A673 (cell line): ENCODE measurements at regions not wholly inside any gene's neighbourhood (a gene's known extent, or its start where the extent isn't known, plus 50 kb on each side); places are given as distances from the start of the nearest gene placed in this dataset.

Experiments
- BruUV-seq: library from RNA; stranded (reverse); fragments of 400-500 nt; replicated peaks from 2 replicates; lab custom pipeline; 2021; lab: Mats Ljungman, UMichigan
- CTCF ChIA-PET: fragments of 300-600 bp; sonication (Branson Sonifier 250); formaldehyde crosslinking; loops from one replicate; lab custom pipeline; 2022; ENCODE audit warnings: antibody characterized with exemption; lab: Charles Lee
- POLR2A ChIA-PET: fragments of 300-600 bp; sonication (Branson Sonifier 250); formaldehyde crosslinking; loops from one replicate; lab custom pipeline; 2022; ENCODE audit warnings: antibody characterized with exemption; ENCODE audit not compliant: low non-redundant PET; lab: Charles Lee
- DNase-seq: peaks from one replicate; pipeline ENCODE4 v3.0.0-alpha.2; 2015; ENCODE audit warnings: low spot score
- H3K27ac ChIP-seq: fragments of 200-600 bp; sonication (generic); 2 replicates; pipeline ENCODE4 v1.5.1; 2016; ENCODE audit warnings: mixed run types, low read depth, mild to moderate bottlenecking, mixed read lengths, antibody characterized with exemption, low read length; ENCODE audit not compliant: poor library complexity, severe bottlenecking
- H3K27me3 ChIP-seq: fragments of 200-600 bp; sonication (generic); replicated peaks from 2 replicates; pipeline ENCODE4 v1.6.1; 2017; ENCODE audit warnings: mixed run types, low read depth, mild to moderate bottlenecking, mixed read lengths, antibody characterized with exemption, low read length; ENCODE audit not compliant: insufficient read depth, poor library complexity
- H3K36me3 ChIP-seq: fragments of 200-600 bp; sonication (generic); 2 replicates; pipeline ENCODE4 v1.6.1; 2016; ENCODE audit warnings: mixed run types, mild to moderate bottlenecking, mixed read lengths, antibody characterized with exemption, low read length; ENCODE audit not compliant: insufficient read depth, poor library complexity, severe bottlenecking
- H3K4me1 ChIP-seq: fragments of 200-600 bp; sonication (generic); 2 replicates; pipeline ENCODE4 v1.6.1; 2017; ENCODE audit warnings: mixed run types, mild to moderate bottlenecking, mixed read lengths, antibody characterized with exemption, low read length; ENCODE audit not compliant: insufficient read depth, poor library complexity, severe bottlenecking
- H3K4me3 ChIP-seq: fragments of 200-600 bp; sonication (generic); 2 replicates; pipeline ENCODE4 v1.5.1; 2016; ENCODE audit warnings: low read depth, mixed run types, mild to moderate bottlenecking, mixed read lengths, low read length; ENCODE audit not compliant: poor library complexity, severe bottlenecking
- H3K9me3 ChIP-seq: fragments of 200-600 bp; sonication (generic); 2 replicates; pipeline ENCODE4 v1.6.1; 2016; ENCODE audit warnings: mixed run types, low read depth, mild to moderate bottlenecking, mixed read lengths, antibody characterized with exemption, low read length; ENCODE audit not compliant: poor library complexity, severe bottlenecking
- EZH2 ChIP-seq: fragments of 200-600 bp; sonication (generic); IDR thresholded peaks from 2 replicates; pipeline ENCODE4 v1.6.1; 2017; ENCODE audit warnings: borderline replicate concordance, low read depth, mild to moderate bottlenecking, mixed read lengths, antibody characterized with exemption, low read length; ENCODE audit not compliant: poor library complexity, severe bottlenecking
- intact Hi-C: fragments of 100-400 bp; cut with micrococcal nuclease; formaldehyde crosslinking; loops from one replicate; pipeline ENCODE4 v1.10.0; 2022; ENCODE audit not compliant: unreplicated experiment
- TF ChIP-seq, protein P1 (sequence below): fragments of 300-800, 200-600 bp; sonication (generic); conservative IDR thresholded peaks from 2 replicates; pipeline ENCODE4 v1.5.1; 2017; ENCODE audit warnings: low read depth, mild to moderate bottlenecking, antibody characterized with exemption, low read length, moderate library complexity, mixed read lengths

DNA sequence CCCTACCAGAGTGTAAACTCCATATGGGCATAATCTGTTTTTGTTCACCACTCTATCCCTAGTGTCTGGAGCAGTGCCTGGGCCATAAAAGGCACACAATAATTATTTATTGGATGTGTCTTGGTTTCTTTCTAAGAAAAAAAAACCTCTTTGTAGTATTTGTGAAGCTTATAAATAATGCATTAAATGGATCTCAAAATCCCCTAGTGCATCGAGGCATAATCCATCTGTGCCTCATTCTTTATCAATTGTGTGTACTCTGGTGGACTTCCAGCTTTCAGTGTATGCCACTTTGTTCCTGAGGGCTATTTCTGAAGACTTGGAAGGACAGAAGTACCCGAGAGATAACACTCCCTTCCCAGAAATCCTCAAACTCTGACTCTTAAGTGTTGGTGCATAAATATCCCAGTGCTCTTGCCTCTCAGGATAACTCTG lies 255.0 kb upstream of the PHYHIPL start:
- BruUV-seq, result no TSS peak
- no peaks in the 10 kb centered on the region for H3K36me3 ChIP-seq
- DNase-seq, result no peak
- POLR2A ChIA-PET, result no interaction called here
- H3K4me3 ChIP-seq, result no peak overlapping the region
- TF ChIP-seq, protein P1, sequence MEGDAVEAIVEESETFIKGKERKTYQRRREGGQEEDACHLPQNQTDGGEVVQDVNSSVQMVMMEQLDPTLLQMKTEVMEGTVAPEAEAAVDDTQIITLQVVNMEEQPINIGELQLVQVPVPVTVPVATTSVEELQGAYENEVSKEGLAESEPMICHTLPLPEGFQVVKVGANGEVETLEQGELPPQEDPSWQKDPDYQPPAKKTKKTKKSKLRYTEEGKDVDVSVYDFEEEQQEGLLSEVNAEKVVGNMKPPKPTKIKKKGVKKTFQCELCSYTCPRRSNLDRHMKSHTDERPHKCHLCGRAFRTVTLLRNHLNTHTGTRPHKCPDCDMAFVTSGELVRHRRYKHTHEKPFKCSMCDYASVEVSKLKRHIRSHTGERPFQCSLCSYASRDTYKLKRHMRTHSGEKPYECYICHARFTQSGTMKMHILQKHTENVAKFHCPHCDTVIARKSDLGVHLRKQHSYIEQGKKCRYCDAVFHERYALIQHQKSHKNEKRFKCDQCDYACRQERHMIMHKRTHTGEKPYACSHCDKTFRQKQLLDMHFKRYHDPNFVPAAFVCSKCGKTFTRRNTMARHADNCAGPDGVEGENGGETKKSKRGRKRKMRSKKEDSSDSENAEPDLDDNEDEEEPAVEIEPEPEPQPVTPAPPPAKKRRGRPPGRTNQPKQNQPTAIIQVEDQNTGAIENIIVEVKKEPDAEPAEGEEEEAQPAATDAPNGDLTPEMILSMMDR, result no peak
- TF ChIP-seq EZH2, result no peak
- CTCF ChIA-PET, result no interaction called here
- no peaks in the 10 kb centered on the region for H3K9me3 ChIP-seq
- intact Hi-C loops, result no loop called here
- H3K27ac ChIP-seq, result no peak overlapping the region
- H3K27me3 ChIP-seq, result peaks cover 3% of the 10 kb centered on the region
- H3K4me1 ChIP-seq, result no peaks in the 10 kb centered on the region

DNA sequence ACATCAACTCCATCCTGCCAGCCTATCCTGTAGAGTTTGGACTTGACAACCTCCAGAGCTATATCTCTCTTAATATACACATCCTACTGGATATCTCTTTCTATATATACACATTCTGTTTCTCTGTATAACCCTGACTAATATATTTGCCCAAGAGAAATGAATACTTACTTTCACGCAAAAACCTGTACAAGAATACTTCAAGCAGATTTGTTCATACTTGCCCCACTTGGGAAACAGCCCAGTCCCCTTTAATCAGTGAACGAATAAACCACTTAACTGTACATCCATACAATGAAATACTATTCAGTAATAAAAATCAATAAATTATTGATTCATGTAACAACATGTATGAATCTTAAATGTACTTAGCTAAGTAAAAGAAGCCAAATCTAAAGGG lies 251.1 kb upstream of the PHYHIPL start:
- DNase-seq, result no peak
- intact Hi-C loops, result no loop called here
- Histone ChIP-seq H3K27ac (no peak overlapping the region), H3K4me3 (no peak overlapping the region), H3K27me3 (peaks cover 7% of the 10 kb centered on the region), H3K4me1 (no peaks in the 10 kb centered on the region), H3K36me3 (no peaks in the 10 kb centered on the region), H3K9me3 (no peaks in the 10 kb centered on the region)
- no peak for TF ChIP-seq EZH2
- TF ChIP-seq, protein P1, result no peak
- no TSS peak for BruUV-seq
- CTCF ChIA-PET, result no interaction called here
- POLR2A ChIA-PET, result no interaction called here

DNA sequence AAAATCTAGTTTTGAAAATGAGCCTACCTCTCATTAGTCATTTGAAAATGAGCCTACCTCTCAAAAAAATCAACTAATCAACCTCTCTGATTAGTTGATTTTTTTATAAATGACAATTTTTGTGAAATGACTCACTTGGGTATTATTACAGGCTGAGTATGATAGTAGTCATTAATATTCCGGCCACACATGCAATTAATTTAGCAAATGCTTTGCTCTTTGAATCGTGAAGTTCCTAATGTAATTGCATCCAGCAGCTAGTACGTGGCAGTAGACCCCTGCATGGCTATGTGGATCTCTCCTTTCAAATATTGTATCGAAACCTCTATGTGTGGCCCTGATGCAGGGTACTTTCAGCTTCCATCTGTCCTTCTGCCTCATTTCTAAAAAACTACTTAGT lies 245.9 kb upstream of the PHYHIPL start:
- CTCF ChIA-PET, result no interaction called here
- BruUV-seq, result no TSS peak

More for the DNA sequence above, 245.9 kb upstream of the PHYHIPL start:
- Histone ChIP-seq H3K27ac (no peak overlapping the region), H3K9me3 (no peaks in the 10 kb centered on the region), H3K4me1 (no peaks in the 10 kb centered on the region), H3K27me3 (peaks cover 4% of the 10 kb centered on the region), H3K36me3 (no peaks in the 10 kb centered on the region), H3K4me3 (no peak overlapping the region)
- POLR2A ChIA-PET, result no interaction called here
- intact Hi-C loops, result no loop called here
- TF ChIP-seq, protein P1, result no peak
- no peak for TF ChIP-seq EZH2
- DNase-seq, result no peak
